Effector CD4-positive, alpha-beta T cell (primary cell): ENCODE measurements at regions not wholly inside any gene's neighbourhood (a gene's known extent, or its start where the extent isn't known, plus 50 kb on each side); places are given as distances from the start of the nearest gene placed in this dataset.

Source experiments
- DNase-seq: peaks from one replicate; pipeline ENCODE4 v3.0.0-alpha.2; 2020

- no peak for DNase-seq
Measured at GRCh38 chr2:780002-780401, 102.8 kb upstream of the TMEM18 start.

GRCh38 chr2:778731-779350 lies 101.6 kb upstream of the TMEM18 start:
- no peak for DNase-seq

DNA sequence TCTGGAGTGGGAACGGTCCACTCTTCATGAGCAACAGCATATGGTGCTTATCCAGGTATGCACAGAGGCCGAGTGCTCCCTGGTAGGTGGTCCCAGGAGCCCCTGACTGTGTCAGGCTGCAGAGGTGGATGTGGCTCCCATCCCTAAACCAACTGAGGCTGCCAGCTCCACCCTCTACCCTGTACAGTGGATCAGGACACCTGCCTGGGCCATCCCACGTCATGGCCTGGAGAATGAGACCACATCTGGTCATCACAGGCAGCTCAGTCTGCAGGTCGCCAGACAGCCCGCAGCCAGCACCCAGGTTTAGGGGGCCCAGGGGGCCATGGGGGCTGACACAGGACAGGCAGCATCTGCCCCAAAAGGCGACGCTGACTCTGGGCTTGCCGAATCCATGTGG lies 100.3 kb upstream of the TMEM18 start:
- no peak for DNase-seq

- DNase-seq = no peak
Measured at GRCh38 chr2:777051-777450, 99.8 kb upstream of the TMEM18 start.

- no peak for DNase-seq
Measured at GRCh38 chr2:776487-776886, 99.3 kb upstream of the TMEM18 start.

GRCh38 chr2:776038-776437 lies 98.8 kb upstream of the TMEM18 start:
- no peak for DNase-seq

GRCh38 chr2:774436-774835 lies 97.2 kb upstream of the TMEM18 start:
- no peak for DNase-seq

DNA sequence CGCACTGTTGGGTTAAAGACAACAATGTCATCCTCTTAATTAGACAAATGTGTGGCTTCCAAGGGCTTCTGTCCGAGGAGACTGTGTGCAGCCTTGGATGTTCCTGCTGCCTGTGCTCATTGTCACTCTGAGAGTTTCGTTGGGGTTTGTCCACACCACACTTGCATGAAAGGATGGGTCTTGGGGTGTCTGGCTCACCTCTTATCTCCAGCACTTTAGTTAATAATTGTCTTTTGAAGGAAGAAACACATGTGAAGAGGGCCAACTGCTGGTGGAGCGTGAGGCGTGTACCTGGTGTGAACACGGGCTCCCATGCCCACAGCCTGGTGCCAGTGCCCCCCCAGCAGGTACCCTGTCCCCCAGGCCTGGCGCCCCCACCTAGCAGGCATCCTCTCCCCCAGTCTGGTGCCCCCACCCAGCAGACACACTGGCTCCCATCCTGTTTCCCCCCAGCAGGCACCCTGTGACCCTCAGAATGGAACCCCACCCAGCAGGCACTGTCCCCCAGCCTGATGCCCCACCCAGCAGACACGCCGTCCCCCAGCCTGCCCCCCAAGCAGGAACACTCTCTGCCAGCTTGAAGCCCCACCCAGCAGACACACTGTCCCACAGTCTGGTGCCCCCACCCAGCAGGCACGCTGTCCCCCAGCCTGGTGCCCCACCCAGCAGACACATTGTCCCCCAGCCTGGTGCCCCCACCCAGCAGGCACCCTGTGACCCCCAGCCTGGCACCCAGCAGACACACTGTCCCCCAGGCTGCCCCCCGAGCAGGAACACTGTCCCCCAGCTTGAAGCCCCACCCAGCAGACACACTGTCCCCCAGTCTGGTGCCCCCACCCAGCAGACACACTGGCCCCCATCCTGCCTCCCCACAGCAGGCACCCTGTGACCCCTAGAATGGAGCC lies 96.3 kb upstream of the TMEM18 start:
- DNase-seq = no peak

DNA sequence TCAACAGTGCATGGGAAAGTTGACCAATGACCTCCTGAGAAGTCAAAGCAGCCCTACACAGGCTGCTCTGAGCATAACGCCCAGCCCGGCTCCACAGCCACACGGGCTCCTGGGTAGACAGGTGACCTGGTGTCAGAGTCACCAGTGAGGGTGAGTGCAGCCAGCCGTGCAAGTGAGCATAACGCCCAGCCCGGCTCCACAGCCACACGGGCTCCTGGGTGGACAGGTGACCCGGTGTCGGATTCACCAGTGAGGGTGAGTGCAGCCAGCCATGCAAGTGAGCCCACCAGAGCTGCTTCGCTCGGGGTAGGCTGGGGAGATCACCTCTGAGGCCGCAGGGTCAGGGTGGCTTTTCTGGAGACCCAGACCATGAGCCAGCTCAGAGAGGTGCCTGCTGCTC lies 94.3 kb upstream of the TMEM18 start:
- DNase-seq = no peak

DNA sequence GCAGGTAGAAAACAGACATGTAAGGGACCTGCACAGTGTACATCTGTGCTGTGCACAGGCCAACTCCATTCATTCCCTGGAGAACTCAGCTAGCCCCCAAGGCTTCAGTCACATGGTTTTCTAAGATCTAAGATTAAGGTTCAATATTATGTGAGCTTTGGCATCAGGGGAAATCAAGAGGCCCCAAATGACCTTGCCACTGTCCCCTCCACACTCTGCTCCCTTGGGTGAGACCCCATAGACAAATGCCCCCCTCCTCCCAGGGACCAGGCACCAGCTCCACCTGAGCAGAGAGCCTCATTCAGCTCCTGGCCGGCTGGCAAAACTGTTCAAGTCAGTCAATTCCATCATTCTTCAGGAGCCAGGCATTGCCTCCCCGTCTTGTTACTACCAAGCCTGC lies 93.6 kb upstream of the TMEM18 start:
- no peak for DNase-seq

DNA sequence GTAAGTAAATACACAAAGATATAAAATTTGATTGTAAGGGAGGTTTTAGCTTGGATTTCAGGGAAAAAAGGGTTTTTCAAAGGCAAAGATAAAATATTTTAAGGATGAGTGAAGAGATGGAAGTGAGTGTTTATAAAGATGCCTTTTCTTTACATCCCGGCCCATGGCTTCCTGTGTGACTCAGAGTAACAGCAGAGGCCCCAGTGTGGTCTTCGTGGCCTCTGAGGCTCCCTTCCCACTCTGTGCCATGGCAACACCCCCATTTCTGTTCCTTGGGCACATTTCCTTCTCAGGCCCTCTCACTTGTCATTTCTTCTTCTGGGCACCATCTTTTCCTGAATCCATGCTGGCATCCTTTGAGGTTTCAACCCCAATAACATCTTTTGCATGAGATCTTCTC lies 92.6 kb upstream of the TMEM18 start:
- no peak for DNase-seq

- no peak for DNase-seq
Measured at GRCh38 chr2:768451-768850, 91.2 kb upstream of the TMEM18 start.

- no peak for DNase-seq
Measured at GRCh38 chr2:767944-768343, 90.7 kb upstream of the TMEM18 start.

GRCh38 chr2:767440-767839 lies 90.2 kb upstream of the TMEM18 start:
- no peak for DNase-seq

GRCh38 chr2:766255-766654 lies 89.0 kb upstream of the TMEM18 start:
- no peak for DNase-seq

DNA sequence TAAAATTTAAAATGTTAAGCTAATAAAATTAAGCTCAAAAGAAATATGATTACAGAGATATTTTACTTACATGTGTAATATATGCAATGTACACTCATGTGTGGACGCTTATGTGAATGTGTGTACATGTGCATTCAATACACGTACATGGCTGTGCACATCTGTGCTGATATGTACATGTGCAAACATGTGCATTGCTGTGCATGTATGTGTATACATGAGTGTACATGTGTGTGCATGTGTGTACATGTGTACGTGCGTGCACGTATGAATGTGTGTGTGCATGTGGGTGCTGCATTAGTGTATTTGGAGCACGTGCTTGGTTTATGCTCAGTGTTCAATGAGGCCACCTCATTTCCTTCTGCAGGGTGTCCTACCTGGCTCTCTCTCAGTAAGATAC lies 88.2 kb upstream of the TMEM18 start:
- no peak for DNase-seq

- no peak for DNase-seq
Measured at GRCh38 chr2:763766-764525, 86.7 kb upstream of the TMEM18 start.

DNA sequence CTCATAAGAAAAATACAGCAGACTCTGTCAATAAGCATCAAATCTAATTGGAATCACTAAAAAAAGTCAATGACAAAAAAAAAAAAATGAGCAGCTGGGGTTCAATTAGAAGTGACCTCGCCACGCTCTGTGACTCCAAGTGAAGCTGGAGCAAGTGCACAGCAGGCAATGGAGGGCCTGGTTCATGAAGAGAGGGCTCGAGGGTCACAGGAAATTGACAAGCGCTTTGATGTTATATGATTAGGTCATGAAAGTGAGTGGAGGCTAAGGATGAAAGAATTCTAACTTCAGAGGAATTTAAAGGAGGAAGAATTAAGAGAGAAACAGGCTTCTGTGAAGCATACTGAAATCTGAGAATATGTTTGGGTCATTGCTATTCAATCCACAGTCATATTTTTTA lies 85.4 kb upstream of the TMEM18 start:
- DNase-seq = no peak

DNA sequence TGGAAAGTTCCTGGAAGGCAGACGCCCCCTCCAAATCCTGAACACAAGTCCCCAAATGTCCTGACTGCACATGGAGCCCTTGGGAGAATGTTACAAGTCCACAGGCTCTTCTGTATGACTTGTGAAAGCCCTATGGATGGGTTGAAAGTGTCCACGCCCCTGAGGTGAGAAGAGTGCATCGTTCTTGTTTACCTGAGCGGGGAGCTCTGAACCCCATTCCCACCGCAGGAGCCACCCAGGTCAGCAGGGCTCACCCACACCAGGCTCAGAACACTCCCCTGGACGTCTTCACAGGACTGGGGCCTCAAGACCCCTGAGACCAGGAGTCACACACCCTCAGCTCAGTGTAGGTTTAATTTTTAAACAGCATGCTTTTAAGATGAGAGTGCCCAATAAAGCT lies 84.2 kb upstream of the TMEM18 start:
- no peak for DNase-seq

DNA sequence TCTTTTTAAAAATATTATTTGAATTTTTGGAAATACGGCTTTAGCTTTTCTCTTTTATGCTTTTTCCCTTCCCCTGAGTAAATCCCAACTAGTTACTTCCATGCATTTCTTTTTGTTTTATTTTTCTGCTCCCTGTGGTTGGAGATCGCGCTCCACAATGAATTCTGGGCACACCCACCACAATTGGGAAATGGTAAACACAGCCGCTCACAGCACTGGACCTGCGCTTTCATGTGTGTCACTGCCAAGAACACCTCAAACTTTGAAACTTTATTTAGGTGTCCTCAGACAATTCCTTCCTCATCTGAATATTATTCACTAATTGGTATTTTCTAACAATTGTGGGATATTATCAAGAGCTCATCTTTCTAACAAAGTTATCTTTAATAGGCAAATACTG lies 82.8 kb upstream of the TMEM18 start:
- DNase-seq = no peak

GRCh38 chr2:758073-758820 lies 81.0 kb upstream of the TMEM18 start:
- no peak for DNase-seq

DNA sequence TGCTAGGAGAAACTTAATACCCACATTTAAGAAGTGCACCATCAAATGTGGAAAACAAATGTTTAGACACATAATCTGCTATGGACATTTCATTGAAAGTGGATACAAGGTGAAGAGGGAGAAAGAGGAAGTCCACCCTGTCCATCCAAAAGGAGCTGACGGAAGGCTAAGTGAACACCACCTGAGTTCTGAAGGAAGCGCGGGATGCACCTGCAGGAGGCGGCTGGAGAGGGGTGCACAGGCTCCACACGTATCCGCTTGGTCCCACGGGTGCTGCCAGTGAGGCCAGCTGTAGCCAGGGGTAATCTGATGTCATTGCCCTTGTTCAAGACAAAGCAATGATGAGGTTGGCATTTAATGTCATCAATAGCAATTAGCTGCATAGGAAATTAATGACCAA lies 75.9 kb upstream of the TMEM18 start:
- DNase-seq = no peak

DNA sequence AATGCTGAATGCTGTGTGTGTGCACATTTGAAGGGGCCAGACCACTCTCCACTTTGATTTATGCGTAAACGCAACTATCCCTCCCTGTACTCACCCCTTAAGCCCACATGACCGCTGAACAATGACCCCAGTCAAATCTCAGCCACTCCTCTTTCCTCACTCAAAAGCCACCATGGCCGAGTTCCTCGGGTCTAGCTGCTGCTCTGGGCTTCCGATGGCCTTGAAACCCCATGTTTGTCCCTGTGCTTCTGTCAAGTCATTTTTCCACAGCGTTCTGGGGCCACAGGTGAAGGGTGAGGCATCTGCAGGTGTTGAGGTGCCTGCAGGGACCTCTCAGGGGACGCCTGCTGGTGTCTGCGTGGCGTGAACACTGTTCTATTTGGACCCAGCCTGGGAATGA lies 74.3 kb upstream of the TMEM18 start:
- DNase-seq = no peak
